GM04503 (cell line): ENCODE measurements at regions not wholly inside any gene's neighbourhood (a gene's known extent, or its start where the extent isn't known, plus 50 kb on each side); places are given as distances from the start of the nearest gene placed in this dataset.

ENCODE experiments used
- DNase-seq: peaks from one replicate; pipeline ENCODE4 v3.0.0-alpha.2; 2012; ENCODE audit warnings: low read depth

DNA sequence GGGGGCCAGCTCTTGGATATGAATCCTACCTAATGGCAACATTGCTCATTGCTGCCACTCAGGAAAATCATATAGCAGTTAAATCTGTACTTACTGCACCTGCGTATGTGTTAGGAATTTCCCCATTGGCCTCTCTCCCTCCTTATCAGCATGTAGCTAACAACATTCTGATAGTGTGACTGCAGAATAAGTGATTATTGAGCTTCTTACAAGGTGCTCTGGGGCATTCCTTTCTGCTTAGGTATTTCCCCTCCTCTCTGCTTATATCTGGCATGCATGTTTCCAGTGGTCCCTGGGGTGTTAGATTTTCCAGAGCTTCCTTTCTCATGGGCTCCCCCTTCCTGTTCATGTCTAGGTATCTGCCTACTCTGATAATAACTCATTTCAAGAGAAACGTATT, 414.1 kb upstream of the SLITRK1 start:
- DNase-seq: no peak

DNA sequence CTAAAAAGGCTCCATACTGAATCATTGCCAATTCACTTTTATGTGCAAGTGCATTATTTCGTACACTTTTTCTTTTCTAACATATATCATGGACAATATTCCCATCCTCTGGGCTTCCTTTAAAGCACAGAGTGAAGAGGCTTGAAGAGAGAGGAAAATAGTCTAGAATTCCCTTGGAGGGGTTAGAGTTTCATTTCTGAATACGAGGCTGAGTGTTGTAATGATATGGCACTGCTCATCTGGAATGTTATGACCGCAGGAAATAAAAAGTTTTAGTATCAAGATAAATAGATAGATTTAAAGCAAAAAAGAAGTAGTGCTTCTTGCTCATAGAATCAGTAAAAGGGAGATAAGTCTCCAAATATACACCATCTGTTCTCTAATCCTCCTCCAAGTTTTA, 412.3 kb upstream of the SLITRK1 start:
- no peak for DNase-seq

DNA sequence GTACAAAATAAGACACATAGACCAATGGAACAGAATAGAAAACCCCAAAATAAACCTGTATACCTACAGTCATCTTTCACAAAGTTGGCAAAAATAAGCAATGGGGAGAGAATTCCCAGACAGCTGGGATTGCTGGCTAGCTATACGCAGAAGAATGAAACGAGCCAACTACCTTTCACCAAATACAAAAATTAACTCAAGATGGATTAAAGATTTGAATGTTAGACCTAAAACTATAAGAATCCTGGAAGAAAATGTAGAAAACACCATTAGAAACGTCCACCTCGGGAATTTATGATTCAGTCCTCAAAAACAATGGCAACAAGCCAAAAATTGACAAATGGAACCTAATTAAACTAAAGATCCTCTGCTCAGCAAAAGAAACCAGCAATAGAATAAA, 408.1 kb upstream of the SLITRK1 start:
- no peak for DNase-seq

DNA sequence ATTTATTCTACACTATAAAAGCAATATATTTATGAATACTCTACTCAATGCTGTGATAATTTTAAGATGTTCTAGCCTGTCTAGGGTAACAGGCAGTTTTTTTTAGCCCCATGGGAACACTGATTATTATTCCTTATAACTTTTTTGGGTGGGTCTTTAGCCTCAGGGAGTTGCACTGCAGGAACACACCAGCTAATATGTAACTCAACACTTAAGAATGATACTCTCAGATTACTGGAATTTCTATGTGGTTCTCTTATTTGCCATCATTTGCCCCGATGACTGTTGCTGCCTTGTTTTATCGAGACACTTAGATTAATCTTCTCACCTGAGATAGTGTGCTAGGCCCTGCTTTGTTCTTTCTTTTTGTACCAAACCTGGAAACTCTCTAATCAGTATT, 396.9 kb upstream of the SLITRK1 start:
- no peak for DNase-seq

DNA sequence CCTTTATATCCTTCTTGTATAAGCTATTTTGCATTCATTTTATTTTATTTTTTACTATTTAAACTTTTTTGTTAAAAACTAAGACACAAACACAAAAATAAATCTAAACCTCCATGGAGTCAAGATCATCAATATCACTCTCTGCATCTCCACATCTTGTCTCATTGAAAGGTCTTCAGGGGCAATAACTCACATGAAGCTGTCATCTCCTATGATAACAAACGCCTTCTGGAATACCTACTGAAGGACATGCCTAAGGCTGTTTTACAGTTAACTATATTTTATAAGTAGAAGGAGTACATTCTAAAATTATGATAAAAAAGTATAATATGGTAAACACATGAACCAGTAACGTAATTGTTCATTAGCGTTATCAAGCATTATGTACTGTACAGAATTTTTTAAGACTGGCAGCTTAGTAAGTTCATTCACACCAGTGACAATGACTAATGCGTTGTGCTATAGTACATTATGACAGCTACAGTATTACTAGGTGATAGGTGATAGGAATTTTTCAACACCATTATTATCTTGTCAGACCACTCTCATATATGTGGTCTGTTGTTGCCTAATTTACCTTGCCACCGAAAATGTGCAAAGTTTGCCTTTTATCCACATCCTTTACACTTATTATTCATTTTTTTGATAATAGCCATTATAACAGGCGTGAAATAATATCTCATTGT, 390.7 kb upstream of the SLITRK1 start:
- no peak for DNase-seq

DNA sequence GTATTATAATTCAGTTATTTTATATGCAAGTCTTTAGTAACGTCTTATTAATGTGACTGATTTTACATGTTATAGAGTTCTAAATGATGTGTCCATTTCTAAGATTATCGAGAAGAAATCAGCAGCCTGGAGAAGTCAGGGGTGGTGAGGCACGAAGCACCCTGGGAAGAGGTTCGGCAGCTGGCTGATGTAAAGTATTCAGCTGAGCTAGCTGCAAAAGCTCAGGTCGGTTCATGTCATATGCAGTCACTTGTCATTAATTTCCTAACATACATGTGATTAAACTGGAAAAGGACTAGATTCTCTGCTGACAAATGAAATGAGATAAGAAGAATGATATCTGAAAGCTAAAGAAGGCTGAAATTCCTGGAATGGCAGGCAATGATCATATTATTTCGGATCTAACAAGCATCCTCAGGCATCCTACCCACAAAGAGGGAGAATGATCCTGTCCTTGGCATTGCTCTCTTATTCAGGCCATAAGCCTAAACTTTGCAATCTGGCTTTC, 383.0 kb upstream of the SLITRK1 start:
- DNase-seq: no peak

DNA sequence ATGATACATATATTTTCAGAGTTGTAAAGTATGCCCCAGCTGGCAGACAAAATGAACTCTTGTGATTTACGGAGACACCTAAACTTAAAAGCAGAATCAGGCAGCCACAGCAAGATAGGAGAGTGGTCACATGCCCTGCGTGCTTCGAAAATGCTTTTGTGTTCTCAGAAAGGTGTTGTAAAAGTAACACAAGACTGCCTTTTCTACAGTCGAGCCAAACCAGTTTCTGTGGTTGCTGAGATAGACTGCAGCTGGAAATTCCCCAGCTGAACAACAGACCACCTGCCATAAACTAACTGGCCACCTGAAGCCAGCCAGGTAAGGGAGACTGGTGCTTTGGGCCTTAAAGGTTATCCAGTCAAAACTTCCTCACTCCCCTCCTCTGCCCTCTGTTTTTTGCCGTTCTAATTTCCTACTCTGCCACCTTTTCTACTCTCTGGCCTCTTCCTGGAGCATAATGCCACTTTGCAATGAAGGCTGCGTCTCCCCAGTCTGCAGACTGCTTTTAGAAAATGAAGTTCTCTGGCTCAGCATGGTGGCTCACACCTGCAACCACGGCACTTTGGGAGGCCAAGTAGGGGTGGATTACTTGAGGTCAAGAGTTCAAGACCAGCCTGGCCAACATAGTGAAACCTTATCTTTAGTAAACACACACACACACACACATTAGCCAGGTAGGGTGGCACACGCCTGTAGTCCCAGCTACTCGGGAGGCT, 381.2 kb upstream of the SLITRK1 start:
- no peak for DNase-seq

DNA sequence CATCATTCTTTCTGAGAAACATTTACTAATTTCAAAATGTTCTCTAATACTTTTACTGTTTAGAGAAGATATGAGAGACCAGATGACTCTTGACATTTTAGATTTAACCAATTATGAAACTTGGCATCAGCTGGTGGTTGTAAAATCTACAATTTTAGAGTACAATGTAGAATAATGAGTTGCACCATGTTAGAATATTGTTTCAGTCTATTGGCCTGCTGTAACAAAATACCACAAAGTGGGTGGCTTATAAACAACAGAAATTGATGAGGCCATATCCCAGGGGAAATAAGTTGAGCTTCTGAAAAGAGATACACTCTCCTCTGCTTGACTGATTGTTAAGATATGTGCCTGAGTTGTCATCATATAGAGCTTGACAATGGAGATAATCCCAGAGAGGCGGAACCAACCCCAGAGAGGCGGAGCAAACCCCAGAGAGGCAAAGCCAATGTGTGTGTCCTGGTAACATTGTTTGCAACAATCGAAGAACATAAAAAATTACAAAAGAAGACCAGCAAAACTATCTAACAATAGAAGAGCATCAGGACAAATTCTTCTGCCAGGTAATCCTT, 373.0 kb upstream of the SLITRK1 start:
- no peak for DNase-seq

DNA sequence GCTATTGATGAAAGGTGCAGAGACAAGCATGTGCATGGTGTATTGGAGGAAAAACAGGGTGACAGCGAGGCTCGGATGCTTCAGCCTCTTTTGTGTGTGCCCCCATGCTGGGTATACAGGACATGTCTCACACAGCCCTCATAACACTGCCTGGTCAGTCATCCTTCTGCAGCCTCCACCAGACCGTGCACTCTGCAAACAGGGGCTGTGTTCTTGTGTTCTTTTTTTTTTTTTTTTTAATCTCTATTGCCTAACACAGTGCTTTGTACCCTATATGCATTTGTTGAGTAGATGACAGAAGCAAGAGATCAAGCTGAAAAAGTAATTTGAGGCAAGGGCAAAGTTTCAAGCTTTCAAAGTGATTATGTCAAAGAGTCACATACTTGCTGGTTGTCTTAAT, 367.2 kb upstream of the SLITRK1 start:
- DNase-seq: no peak

DNA sequence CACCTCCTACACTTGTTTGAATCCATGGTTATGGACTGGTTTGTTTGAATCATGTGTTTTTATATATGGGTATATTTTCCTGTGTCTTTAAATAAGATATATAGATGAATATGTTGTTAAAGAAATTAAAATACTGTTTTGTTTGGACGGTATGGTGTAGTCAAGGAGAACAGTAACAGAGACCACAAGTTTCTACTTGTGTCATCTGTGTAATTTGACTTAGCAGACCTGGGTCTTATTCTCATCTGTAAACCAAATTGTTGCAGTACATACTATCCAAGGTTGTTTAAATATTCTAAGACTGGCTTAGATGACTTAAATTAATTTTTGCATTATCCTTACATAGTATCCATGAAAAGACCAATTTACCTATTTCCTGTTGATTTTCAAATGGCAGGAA, 361.1 kb upstream of the SLITRK1 start:
- no peak for DNase-seq

DNA sequence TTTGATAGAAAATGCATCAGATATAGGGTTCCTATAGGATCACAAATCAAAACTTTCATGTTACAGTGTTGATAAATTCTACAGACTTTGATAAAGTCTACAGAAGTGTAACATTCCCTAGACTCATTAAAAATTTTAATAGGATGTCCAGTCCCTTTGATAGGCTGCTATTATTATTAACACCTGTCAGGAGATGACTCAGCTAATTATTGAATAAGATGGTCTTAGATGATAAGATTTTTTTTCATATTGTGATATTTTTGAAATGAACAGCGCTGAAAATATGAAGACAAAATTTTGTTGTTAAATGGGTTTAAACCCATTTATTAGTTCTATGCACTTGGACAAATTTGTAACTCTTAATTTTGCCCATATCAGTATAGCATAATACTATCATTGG, 356.8 kb upstream of the SLITRK1 start:
- DNase-seq: no peak

DNA sequence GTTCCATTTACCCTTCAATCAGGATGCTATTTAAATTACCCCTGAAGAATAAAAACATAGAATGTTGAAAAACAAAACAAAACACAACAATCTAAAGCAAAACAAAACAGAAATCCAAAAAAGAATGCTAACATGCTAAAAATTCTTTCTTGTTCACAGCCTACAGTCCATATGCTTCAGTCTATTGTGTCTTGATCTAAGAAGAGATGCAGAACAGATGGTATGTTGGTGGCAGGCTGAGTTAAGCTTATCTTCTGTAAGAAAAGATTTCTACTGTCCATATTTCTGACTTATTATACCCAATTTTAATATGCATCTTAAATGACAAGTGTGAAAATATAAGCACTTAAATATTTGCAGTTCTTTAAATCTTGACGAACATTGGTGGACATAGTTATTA, 356.1 kb upstream of the SLITRK1 start:
- DNase-seq: no peak

DNA sequence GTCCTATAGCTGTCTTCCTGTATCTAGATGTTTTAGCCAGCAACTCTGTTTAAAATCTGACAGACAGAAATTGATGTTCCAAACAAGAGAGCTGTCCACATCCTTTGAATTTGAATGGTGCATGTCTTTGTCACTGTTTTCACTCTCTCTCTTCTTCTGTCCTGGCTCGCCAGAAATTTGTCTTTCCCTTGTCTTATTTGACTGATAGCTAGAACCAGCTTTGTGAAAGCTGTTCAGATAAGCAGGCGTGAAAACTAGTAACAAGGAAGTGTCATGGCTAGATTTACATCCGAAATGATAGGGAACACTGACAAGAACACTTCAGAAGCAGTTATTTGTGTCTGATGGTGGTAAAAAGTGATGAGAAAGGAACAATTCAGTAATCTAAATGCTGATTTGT, 354.9 kb upstream of the SLITRK1 start:
- no peak for DNase-seq

DNA sequence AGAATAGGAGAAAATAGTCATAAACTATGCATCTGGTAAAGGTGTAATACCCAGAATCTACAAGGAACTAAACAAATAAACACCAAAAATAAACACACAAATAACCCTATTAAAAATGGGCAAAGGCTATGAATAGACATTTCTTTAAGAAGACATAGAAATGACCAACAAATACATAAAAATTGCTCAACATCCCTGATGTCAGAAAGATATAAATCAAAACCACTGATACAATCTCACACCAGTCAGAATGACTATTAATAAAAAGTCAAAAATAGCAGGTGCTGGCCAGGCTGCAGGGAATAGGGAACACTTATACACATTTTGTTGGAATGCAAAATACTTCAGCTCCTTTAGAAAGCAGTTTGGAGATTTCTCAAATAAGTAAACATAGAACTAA, 352.1 kb upstream of the SLITRK1 start:
- DNase-seq: no peak

DNA sequence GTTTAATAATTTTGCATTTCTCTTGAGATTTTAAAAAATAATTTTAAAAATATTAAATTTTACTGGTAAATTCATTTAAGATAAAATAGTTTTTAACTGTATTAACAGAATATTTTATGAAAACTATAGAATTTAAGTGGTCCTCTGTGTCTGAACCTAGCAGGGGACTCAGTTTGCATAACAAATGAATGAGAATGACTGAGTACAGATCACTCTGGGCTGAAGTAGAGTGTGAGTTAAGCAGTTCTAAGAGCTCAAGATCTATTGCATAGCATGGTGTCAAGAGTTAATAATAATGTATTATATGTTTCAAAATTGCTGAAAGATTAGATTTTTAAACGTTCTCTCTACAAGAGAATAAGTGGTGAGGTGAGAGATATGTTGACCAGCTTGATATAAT, 348.3 kb upstream of the SLITRK1 start:
- DNase-seq: no peak

DNA sequence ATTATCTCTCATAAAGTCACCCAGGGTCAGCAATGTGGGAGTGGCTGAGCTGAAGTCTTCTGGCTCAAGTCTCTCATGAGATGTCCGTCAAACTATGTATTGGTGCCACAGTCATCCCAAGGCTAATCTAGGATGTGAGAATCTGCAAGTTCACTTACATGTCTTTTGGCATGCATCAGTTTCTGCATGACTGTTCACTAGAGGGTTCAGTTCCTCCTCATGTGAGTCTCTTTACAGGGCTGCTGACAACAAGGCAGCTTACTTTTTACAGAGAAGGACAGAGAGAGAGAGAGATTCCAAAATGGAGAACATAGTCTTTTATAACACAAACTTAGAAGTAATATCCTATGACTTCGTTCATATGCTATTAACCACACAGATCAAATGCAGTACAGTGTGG, 328.8 kb upstream of the SLITRK1 start:
- no peak for DNase-seq

DNA sequence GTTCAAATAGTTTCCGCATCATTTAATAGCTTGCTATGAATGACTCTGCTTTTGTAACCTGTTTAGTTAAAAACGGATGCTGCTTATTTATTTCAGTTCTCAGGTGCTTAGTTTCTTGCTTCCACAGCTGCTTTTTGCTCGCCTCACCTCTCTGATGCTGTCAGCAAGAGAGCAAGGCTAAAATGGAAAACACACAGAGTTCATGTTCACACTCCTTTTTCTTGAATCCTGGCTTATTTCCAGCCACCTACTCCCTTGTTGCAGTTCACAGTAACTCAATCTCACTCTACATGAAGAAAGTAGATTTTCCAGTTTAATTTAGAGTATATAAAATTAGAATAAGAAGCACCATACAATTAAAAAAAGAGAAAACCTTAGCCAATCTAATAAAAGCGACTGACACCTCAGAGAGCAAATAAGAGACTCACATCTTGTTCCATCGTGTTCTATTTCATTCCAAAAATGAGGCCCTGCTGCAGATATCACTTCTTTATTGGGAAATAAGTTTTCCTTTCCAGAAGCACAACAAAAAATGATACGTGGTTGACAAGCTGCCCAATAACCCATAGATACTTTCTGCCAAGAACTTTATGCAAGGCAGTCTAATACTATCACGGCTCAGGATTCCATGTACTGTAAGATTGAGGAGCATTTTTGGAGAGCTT, 326.1 kb upstream of the SLITRK1 start:
- no peak for DNase-seq

DNA sequence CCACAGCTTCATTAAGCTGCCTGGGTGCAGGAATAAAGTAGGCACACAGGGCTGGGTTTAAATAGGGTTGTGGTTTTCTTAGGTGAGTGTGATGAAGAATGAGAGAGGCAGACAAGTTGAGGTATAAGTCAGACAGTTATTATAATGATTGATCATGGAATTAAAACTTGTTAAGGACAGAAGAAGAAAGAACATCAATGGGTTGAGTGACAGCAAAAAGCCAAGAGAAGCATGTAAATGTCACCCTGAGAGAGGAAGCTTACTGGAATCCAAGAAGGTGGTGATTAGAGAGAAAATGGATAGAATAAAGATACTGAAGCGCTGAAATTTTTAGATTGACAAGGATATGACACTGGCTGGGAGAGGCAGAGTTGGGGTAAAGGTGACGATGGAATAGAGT, 325.2 kb upstream of the SLITRK1 start:
- no peak for DNase-seq

DNA sequence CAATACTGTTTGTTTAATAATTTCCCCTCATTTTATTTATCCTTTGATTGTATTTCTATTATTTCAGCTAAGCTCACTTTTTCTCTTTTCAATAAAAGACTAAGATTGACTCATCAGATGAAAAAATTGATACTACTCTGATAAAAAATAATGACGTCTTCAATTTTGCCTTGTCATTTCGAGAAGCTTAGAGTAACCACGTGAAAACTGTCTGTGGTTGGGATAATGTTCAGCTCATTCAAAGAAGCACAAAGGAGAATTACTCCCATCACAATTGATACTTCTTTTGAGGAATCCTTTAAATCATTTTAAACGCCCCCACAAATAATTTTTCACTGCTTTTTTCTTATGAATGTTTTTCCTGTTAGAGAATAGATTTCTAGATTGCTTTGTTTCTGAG, 318.7 kb upstream of the SLITRK1 start:
- no peak for DNase-seq

DNA sequence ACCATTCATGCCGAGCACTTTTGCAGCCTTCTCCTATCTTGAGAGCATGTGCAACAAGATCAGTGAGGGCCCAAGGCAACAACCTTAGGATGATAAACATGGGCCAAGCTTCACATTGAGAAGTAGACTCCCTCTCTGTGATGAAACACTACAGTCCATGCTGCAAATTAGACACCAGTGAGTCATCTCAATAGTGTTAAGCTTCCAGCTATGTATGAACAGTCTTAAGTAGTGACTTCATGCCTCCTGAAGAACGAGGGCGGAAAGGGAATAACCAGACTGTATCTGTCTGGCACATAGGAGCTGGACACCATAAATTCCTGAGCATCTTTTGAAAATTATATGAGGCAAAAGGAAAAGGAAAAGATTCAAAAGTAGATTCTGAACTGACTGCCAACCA, 309.9 kb upstream of the SLITRK1 start:
- DNase-seq: no peak

DNA sequence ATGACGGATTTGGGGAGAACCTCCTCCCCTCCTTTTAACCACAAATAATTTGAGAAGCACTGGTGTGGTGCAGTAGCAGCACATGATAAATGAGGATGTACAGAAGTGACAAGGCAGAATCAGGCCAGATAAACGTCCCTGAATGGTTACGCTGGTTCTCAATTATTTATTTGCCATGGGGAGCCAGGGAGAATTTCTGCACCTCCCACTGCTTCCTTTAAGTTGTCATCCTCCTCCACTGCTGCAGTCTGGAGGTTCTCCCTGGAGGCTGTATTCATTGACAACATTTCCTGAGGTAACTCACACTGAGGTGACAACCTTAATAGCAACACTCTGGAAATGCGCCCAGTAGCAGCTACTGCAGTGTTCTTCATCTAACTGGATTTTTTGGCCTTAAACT, 308.9 kb upstream of the SLITRK1 start:
- DNase-seq: no peak

DNA sequence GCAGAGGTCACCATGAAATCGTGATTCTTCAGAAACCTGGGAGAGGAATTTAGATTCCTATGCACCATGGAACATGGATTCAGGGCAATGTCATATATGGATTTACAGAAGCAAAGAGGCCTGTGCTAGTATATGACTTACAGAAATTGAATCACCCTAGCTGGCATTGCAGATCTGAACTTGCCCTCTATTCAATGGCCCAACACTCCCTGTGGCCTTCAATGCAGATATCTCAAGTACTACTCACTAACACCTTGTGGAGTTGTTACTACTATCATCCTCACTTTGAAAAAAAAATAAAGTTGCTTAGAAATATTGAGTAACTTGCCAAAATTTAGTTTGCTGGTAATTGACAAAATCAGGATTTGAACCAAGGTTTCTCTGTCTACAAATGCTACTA, 305.4 kb upstream of the SLITRK1 start:
- DNase-seq: no peak

DNA sequence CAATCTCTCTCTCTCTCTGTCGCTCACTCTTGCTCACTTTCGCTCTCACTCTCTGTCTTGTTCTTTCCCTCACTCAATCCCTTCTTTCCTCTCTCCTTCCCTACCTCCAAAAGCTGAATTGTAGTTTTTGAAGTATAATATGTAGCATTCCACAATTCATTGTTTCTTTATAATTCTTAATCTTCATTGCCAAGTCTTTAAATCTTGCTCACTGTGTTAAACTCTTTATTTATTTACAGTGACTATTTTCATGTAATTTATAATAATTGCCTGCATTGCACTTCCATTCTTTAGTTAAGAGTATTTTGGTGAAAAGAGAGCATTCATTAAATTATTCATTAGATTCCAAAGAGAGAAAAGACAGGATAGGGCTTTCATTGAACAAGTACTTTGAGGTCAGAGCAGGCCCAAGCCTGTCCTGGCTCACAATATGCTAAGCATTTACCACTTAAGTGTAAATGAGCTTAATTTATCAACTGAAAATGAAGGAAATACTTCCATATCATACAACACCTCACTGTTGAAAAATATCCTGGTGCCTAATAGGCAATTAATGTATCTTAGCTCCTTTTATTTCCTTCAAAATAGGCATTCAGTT, 257.4 kb upstream of the SLITRK1 start:
- DNase-seq: no peak
